GM12878 (cell line): ENCODE measurements at regions not wholly inside any gene's neighbourhood (a gene's known extent, or its start where the extent isn't known, plus 50 kb on each side); places are given as distances from the start of the nearest gene placed in this dataset.

Source experiments
- ATAC-seq: fragments of 200-7000 bp; cut with Tn5 transposase; 3 replicates; pipeline ENCODE4 v1.9.1; 2020; ENCODE audit warnings: mild to moderate bottlenecking, moderate library complexity
- BruUV-seq: library from RNA; stranded (reverse); fragments of 400-500 nt; replicated peaks from 2 replicates; lab custom pipeline; 2021; lab: Mats Ljungman, UMichigan
- CTCF ChIA-PET: fragments of 300-600 bp; sonication (Branson Sonifier 250); formaldehyde crosslinking; extraction: SDS; loops from one replicate; lab custom pipeline; 2021; ENCODE audit warnings: inconsistent platforms; lab: Yijun Ruan, JAX
- POLR2A ChIA-PET: fragments of 350-600 bp; formaldehyde crosslinking; extraction: SDS; loops from one replicate; lab custom pipeline; 2021; ENCODE audit warnings: inconsistent platforms; lab: Charles Lee
- RAD21 ChIA-PET: fragments of 300-600 bp; sonication (Branson Sonifier 250); formaldehyde crosslinking; loops from one replicate; lab custom pipeline; 2023; ENCODE audit warnings: antibody characterized with exemption; ENCODE audit not compliant: unreplicated experiment; lab: Charles Lee
- SMC1A ChIA-PET: fragments of 300-600 bp; sonication (Branson Sonifier 250); formaldehyde crosslinking; loops from one replicate; lab custom pipeline; 2023; ENCODE audit not compliant: unreplicated experiment, uncharacterized antibody; lab: Charles Lee
- DNase-seq: peaks from one replicate; pipeline ENCODE4 v3.0.0-alpha.2; 2011; ENCODE audit warnings: low read depth, low spot score
- FAIRE-seq: peaks from 3 replicates; lab custom pipeline; 2011; peaks lifted over from hg19 to GRCh38; lab: Jason Lieb, UNC
- H2AFZ ChIP-seq: 2 replicates; pipeline ENCODE4 v1.6.0; 2011; ENCODE audit warnings: low read depth, low read length, control low read depth; ENCODE audit not compliant: control insufficient read depth
- H3K27ac ChIP-seq: 2 replicates; pipeline ENCODE4 v1.5.1; 2011; ENCODE audit warnings: control low read depth; ENCODE audit not compliant: control insufficient read depth, insufficient read depth
- H3K27me3 ChIP-seq, 2 experiments: replicated peaks in 1 of 2; 2 replicates each; pipeline versions ENCODE4 v1.6.0 to v1.6.1; 2011; ENCODE audit warnings: low read length in 1 of 2; ENCODE audit not compliant: control insufficient read depth in 2 of 2, insufficient read depth in 2 of 2
- H3K36me3 ChIP-seq, 2 experiments: 2 replicates each; pipeline ENCODE4 v1.5.1; 2011; ENCODE audit warnings: low read length in 1 of 2; ENCODE audit not compliant: control insufficient read depth in 2 of 2, insufficient read depth in 2 of 2
- H3K4me1 ChIP-seq: 2 replicates; pipeline ENCODE4 v1.6.1; 2011; ENCODE audit warnings: mild to moderate bottlenecking, low read length, moderate library complexity, mixed read lengths; ENCODE audit not compliant: control insufficient read depth, insufficient read depth
- H3K4me2 ChIP-seq: 2 replicates; pipeline ENCODE4 v1.6.0; 2011; ENCODE audit warnings: control low read depth; ENCODE audit not compliant: control insufficient read depth, insufficient read depth
- H3K4me3 ChIP-seq: fragments of 200-600 bp; sonication (generic); 2 replicates; pipeline ENCODE4 v1.5.1; 2016
- H3K79me2 ChIP-seq: 2 replicates; pipeline ENCODE4 v1.6.0; 2011; ENCODE audit warnings: low read length; ENCODE audit not compliant: control insufficient read depth, insufficient read depth
- H3K9ac ChIP-seq: 2 replicates; pipeline ENCODE4 v1.8.0; 2011; ENCODE audit warnings: low read length, control low read depth, mixed read lengths; ENCODE audit not compliant: control insufficient read depth, insufficient read depth
- H3K9me3 ChIP-seq: replicated peaks from 3 replicates; pipeline ENCODE4 v1.5.1; 2011; ENCODE audit warnings: mild to moderate bottlenecking, low read length; ENCODE audit not compliant: control insufficient read depth, insufficient read depth
- H4K20me1 ChIP-seq: 2 replicates; pipeline ENCODE4 v1.6.0; 2011; ENCODE audit not compliant: control insufficient read depth, insufficient read depth
- BACH1 ChIP-seq: fragments of 450-650 bp; IDR thresholded peaks from 2 replicates; pipeline ENCODE4 v1.6.1; 2017; ENCODE audit warnings: mild to moderate bottlenecking, borderline replicate concordance
- DPF2 ChIP-seq: fragments of 450-650 bp; IDR thresholded peaks from 2 replicates; pipeline ENCODE4 v1.6.1; 2017; ENCODE audit warnings: mild to moderate bottlenecking
- KDM1A ChIP-seq: fragments of 200-600 bp; sonication (generic); IDR thresholded peaks from 2 replicates; pipeline ENCODE4 v1.6.1; 2016; ENCODE audit warnings: borderline replicate concordance
- PBX3 ChIP-seq: IDR thresholded peaks from 2 replicates; pipeline ENCODE4 v1.6.1; 2011; ENCODE audit warnings: mild to moderate bottlenecking, low read depth, low read length, moderate library complexity; ENCODE audit not compliant: insufficient replicate concordance
- SMC3 ChIP-seq: IDR thresholded peaks from 2 replicates; pipeline ENCODE4 v1.6.1; 2011; ENCODE audit warnings: low read length, improper control_type of control experiment, borderline replicate concordance
- YBX1 ChIP-seq: fragments of 450-650 bp; IDR thresholded peaks from 2 replicates; pipeline ENCODE4 v1.6.1; 2016; ENCODE audit warnings: antibody characterized with exemption
- ZBED1 ChIP-seq: IDR thresholded peaks from 2 replicates; pipeline ENCODE4 v1.6.1; 2016; ENCODE audit warnings: borderline replicate concordance
- ZNF687 ChIP-seq: fragments of 450-650 bp; IDR thresholded peaks from 2 replicates; pipeline ENCODE4 v1.6.1; 2017; ENCODE audit warnings: mild to moderate bottlenecking, moderate library complexity
- WGBS: methylation state at CpG from one replicate; pipeline ENCODE4 v1.1.6; 2016; ENCODE audit warnings: low lambda C conversion rate; ENCODE audit not compliant: insufficient replicate concordance, insufficient coverage; ENCODE audit errors: missing lambda C conversion rate; 5-methylcytosine and 5-hydroxymethylcytosine counted together
- in situ Hi-C: fragments of 300-500 bp; cut with MboI; formaldehyde crosslinking; loops from 9 replicates; pipeline ENCODE4 v1.14.3; 2018; ENCODE audit warnings: mixed read lengths
- intact Hi-C: fragments of 100-400 bp; cut with micrococcal nuclease; formaldehyde crosslinking; loops from one replicate; pipeline ENCODE4 v1.14.2; 2022; ENCODE audit not compliant: unreplicated experiment

- intact Hi-C loops (no loop called here), in situ Hi-C loops (no loop called here)
- Histone ChIP-seq H3K4me2 (no peak overlapping the region), H3K4me3 (no peak overlapping the region), H3K36me3 (no peaks in the 10 kb centered on the region), H3K27me3 (no peaks in the 10 kb centered on the region), H3K4me1 (no peaks in the 10 kb centered on the region), H3K9me3 (no peaks in the 10 kb centered on the region; the same call in 2 of the 3 replicates), H3K9ac (no peak overlapping the region), H2AFZ (no peak overlapping the region), H4K20me1 (no peaks in the 10 kb centered on the region), H3K79me2 (no peaks in the 10 kb centered on the region), H3K27ac (no peak overlapping the region)
- FAIRE-seq: no peak
- no peak for TF ChIP-seq ZBED1
- 63% methylated on average over 19 of the region's 19 CpGs for WGBS
- ChIA-PET POLR2A (no interaction called here), SMC1A (no interaction called here), RAD21 (no interaction called here), CTCF (no interaction called here)
- ATAC-seq: no peak
- no TSS peak for BruUV-seq
- no peak for DNase-seq
Observed at GRCh38 chr17:22453181-22453580, 760.9 kb downstream of the KCNJ18 start.

GRCh38 chr17:22454070-22454999 lies 762.0 kb downstream of the KCNJ18 start:
- DNase-seq (no peak), ATAC-seq (no peak), FAIRE-seq (no peak)
- ChIA-PET POLR2A (no interaction called here), SMC1A (no interaction called here), CTCF (no interaction called here), RAD21 (no interaction called here)
- BruUV-seq: no TSS peak
- Histone ChIP-seq H3K4me1 (no peaks in the 10 kb centered on the region), H3K36me3 (no peaks in the 10 kb centered on the region), H3K27me3 (no peaks in the 10 kb centered on the region), H3K9ac (no peak overlapping the region), H3K4me2 (no peak overlapping the region), H3K9me3 (no peaks in the 10 kb centered on the region; the same call in 2 of the 3 replicates), H4K20me1 (no peaks in the 10 kb centered on the region), H2AFZ (no peak overlapping the region), H3K79me2 (no peaks in the 10 kb centered on the region), H3K4me3 (no peak overlapping the region), H3K27ac (no peak overlapping the region)
- 78% methylated on average over 74 of the region's 82 CpGs for WGBS
- in situ Hi-C loops: no loop called here
- intact Hi-C loops: no loop called here
- no peak for TF ChIP-seq YBX1
- no peak for TF ChIP-seq BACH1
- TF ChIP-seq PBX3: no peak
- TF ChIP-seq ZNF687: no peak
- no peak for TF ChIP-seq SMC3
- no peak for TF ChIP-seq DPF2
- no peak for TF ChIP-seq KDM1A
